ENCODE measurements at regions not wholly inside any gene's neighbourhood (a gene's known extent, or its start where the extent isn't known, plus 50 kb on each side); places are given as distances from the start of the nearest gene placed in this dataset.

DNA sequence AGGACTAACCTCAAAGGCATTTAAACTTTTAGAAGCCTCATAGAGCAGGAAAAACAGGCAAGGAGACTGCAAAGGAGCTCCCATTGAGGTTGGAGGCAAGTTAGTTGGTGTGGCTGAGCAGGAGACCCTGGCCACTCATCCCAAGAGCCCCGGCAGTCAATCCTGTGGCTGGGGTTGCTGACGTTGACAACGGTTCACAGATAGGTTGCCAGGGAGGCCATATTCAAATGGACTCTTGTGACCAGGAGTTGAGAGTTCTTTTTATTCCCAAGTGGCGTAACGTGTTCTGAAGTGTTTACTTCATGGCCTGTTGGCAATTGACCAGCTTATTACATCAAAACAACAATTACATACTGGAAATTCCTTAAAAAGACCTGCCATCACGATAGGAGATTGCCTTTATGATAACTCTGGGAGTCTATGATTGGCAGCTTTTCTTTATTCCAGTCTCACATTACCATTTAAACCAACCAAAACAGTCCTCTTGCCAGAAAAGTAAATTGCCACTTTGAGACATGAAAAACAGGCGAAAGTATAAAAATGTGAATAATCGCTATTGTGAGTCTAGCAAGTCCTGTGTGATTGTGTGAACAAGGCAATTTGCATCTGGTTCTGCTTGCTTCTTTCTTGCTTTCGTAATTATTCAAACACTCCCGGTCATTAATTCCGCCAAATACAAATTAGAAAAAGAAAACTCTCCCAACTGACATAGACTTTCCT, 394.9 kb downstream of the MED10 start:
- WGBS, 2 donors: 84% methylated on average over 11 of the region's 11 CpGs
- TF ChIP-seq CTCF (IDR thresholded peaks at IDR 0.05) (no peak), POLR2A (IDR thresholded peaks at IDR 0.05) (no peak)
- no peak for DNase-seq (ENCODE audit: low spot score in 2 of 2)
- H3K4me3 ChIP-seq (ENCODE audit: low read depth, poor library complexity, severe bottlenecking): no peak overlapping the region
- intact Hi-C loops (cut with DNase I; ENCODE audit: low total_unique reads): no loop called here

GRCh38 chr5:5981562-5981961, 396.8 kb downstream of the MED10 start:
- no peak for DNase-seq (ENCODE audit: low spot score in 2 of 2)
- intact Hi-C loops (cut with DNase I; ENCODE audit: low total_unique reads): no loop called here
- TF ChIP-seq CTCF (IDR thresholded peaks at IDR 0.05) (no peak), POLR2A (IDR thresholded peaks at IDR 0.05) (no peak)
- no peak overlapping the region for H3K4me3 ChIP-seq (ENCODE audit: low read depth, poor library complexity, severe bottlenecking)
- WGBS, 2 donors: 82 to 85% methylated on average over 2 of the region's 2 CpGs

GRCh38 chr5:5980538-5980895, 397.8 kb downstream of the MED10 start:
- intact Hi-C loops (cut with DNase I; ENCODE audit: low total_unique reads): no loop called here
- H3K4me3 ChIP-seq (ENCODE audit: low read depth, poor library complexity, severe bottlenecking): no peak overlapping the region
- no peak for TF ChIP-seq CTCF (IDR thresholded peaks at IDR 0.05)
- no peak for TF ChIP-seq POLR2A (IDR thresholded peaks at IDR 0.05)
- WGBS, 2 donors: 61 to 70% methylated on average over 4 of the region's 4 CpGs
- DNase-seq (ENCODE audit: low spot score in 2 of 2): no peak

- no peak overlapping the region for H3K4me3 ChIP-seq (ENCODE audit: low read depth, poor library complexity, severe bottlenecking)
- WGBS, 2 donors: 44 to 48% methylated on average over 6 of the region's 6 CpGs
- no peak for DNase-seq (ENCODE audit: low spot score in 2 of 2)
- intact Hi-C loops (cut with DNase I; ENCODE audit: low total_unique reads): no loop called here
- TF ChIP-seq POLR2A (IDR thresholded peaks at IDR 0.05) (no peak), CTCF (IDR thresholded peaks at IDR 0.05) (no peak)
Measured at GRCh38 chr5:5979761-5980537, 398.4 kb downstream of the MED10 start.

- DNase-seq (ENCODE audit: low spot score in 2 of 2): no peak
- no peak overlapping the region for H3K4me3 ChIP-seq (ENCODE audit: low read depth, poor library complexity, severe bottlenecking)
- 53 to 90% methylated on average over 3 of the region's 3 CpGs for WGBS, 2 donors
- intact Hi-C loops (cut with DNase I; ENCODE audit: low total_unique reads): no loop called here
- TF ChIP-seq POLR2A (IDR thresholded peaks at IDR 0.05) (no peak), CTCF (IDR thresholded peaks at IDR 0.05) (no peak)
Measured at GRCh38 chr5:5979377-5979760, 399.0 kb downstream of the MED10 start.
